ENCODE measurements at regions not wholly inside any gene's neighbourhood (a gene's known extent, or its start where the extent isn't known, plus 50 kb on each side); places are given as distances from the start of the nearest gene placed in this dataset.
"Not testable (repeated sequence)": the region's sequence is repeated elsewhere in the genome, so short reads cannot be mapped to it uniquely, and the experiment has no call there.

DNA sequence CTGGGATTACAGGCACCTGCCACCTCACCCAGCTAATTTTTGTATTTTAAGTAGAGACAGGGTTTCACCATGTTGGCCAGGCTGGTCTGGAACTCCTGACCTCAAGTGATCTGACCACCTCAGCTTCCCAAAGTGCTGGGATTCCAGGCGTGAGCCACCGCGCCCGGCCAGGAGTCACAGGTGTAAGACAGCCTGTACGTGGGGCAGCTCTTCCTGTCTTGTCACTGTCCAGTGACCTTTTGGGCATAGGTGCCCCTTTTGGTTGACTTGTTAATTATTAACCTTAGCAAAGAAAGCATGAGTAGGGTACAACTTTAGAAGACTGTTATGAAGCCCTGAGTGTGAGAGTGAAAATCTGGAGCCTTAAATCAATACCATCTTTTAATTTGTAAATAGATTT lies 703.7 kb upstream of the SOX11 start:
- not testable (repeated sequence) for DNase-seq (ENCODE audit: low spot score)

GRCh38 chr2:4992226-4992625 lies 700.0 kb upstream of the SOX11 start:
- no peak for DNase-seq (ENCODE audit: low spot score)

- no peak for DNase-seq (ENCODE audit: low spot score)
Measured at GRCh38 chr2:4995466-4995865, 696.7 kb upstream of the SOX11 start.

GRCh38 chr2:5007596-5007995 lies 684.6 kb upstream of the SOX11 start:
- DNase-seq (ENCODE audit: low spot score) = no peak

DNA sequence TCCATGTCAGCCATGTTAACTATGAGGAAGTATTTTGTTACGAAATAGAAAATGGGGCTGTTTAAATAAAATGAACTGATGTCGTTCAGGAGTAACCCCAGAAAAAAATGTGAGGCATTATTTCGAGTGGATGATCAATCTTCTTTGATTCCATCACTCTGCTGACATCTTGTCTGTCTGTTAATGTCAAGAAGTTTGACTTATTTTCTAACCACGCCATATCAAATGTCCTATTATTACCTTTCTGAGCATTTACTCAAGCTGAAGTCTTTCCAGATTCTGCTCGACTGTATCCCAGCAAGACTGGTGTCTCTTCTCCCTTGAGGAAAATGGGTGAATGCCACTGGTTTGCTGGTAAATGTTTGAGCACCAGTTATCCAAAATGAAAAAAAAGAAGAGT lies 672.9 kb upstream of the SOX11 start:
- no peak for DNase-seq (ENCODE audit: low spot score)

- DNase-seq (ENCODE audit: low spot score) = no peak
Measured at GRCh38 chr2:5020116-5020875, 671.9 kb upstream of the SOX11 start.

DNA sequence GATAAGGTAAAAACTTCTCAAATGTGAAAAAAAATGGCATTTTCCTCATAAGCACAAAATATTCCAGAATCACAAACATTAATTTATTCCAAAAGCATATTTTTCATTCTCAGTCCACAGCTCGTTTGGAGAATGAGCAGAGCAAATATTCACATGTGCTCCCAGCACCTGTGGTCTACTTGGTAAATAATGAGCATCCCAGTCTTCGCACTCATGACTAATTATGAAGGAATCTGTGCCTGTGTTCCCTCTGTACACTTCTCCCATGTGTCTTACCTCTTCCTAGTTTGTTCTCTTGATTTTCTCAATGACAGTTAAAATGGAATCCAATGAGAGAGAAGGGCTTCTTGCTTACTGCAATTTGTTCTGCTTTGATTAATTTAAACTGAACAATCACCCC lies 671.0 kb upstream of the SOX11 start:
- DNase-seq (ENCODE audit: low spot score) = no peak

- no peak for DNase-seq (ENCODE audit: low spot score)
Measured at GRCh38 chr2:5022061-5022460, 670.1 kb upstream of the SOX11 start.

DNA sequence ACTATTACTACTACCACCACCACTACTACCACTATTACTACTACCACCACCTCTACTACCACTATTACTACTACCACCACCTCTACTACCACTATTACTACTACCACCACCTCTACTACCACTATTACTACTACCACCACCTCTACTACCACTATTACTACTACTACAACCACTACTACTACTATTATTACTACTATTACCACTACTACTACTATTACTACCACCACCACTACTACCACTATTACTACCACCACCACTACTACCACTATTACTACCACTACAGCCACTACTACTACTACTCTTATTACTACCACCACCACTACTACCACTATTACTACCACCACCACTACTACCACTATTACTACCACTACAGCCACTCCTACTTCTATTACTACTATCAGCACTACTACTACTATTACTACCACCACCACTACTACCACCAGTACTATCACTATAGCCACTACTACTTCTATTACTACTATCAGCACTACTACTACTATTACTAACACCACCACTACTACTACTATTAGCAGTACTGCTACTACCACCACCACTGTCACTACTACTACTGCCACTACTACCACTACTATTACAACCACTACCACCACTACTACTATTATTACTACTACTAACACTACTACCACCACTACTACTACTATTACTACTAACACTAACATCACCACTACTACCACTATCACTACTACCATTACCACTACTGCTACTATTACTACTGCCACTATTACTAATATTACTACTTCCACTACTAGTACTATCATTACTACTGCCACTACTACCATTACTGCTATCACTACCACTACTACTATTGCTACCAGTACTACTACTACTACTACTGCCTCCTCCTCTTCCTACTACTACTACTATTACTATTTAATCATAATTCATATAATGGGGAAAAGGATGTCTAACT lies 669.2 kb upstream of the SOX11 start:
- DNase-seq (ENCODE audit: low spot score) = not testable (repeated sequence)

DNA sequence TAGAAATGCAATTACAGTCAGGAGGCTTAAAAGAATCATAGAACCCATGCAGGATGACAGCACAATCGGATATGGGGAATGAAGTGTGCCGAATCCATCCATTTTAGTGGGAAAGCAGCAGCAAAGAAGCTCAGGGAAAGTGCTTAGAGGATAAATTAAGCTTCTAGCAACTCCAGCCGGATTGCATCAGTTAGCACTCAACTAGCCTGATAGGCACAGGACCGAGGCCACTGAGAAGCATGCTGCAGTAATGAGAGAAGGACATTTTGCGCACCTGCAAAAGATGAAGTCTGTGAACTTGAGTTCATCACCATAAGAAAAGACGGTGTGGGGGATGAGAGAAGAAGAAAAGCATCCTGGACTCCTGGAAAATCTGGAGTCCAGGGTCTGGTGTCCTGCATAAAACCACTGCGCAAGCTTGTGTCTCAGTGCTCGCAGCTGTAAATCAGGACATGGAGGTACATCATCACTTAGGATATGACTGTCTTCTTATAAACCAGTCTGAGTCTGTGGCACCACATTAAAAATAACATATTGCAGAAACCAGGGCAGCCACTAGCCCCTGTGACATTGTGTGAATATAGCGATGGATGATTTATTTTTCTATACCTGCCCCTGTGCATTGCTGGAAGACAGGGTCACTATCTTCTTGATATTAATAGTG lies 665.5 kb upstream of the SOX11 start:
- DNase-seq (ENCODE audit: low spot score) = no peak

GRCh38 chr2:5035057-5035488 lies 657.1 kb upstream of the SOX11 start:
- DNase-seq (ENCODE audit: low spot score) = no peak

DNA sequence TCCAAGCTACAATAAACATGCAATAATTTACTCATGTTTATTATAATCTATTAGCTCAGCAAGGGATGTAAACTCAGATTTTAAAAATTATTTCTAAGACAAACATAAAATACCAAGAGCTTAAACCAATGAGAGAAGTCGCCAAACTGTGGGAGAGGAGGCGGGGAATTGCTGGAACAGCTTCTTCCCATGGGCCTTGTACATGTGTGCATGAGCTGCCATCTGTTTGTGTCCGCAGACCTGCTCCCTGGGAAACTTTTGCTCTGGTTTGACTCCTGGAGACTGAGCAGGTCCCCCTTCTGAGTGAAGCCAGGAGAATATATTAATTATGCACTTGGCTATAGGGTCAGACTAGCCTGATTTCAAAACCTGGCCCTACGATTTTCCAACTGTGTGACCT lies 655.9 kb upstream of the SOX11 start:
- DNase-seq (ENCODE audit: low spot score) = no peak

DNA sequence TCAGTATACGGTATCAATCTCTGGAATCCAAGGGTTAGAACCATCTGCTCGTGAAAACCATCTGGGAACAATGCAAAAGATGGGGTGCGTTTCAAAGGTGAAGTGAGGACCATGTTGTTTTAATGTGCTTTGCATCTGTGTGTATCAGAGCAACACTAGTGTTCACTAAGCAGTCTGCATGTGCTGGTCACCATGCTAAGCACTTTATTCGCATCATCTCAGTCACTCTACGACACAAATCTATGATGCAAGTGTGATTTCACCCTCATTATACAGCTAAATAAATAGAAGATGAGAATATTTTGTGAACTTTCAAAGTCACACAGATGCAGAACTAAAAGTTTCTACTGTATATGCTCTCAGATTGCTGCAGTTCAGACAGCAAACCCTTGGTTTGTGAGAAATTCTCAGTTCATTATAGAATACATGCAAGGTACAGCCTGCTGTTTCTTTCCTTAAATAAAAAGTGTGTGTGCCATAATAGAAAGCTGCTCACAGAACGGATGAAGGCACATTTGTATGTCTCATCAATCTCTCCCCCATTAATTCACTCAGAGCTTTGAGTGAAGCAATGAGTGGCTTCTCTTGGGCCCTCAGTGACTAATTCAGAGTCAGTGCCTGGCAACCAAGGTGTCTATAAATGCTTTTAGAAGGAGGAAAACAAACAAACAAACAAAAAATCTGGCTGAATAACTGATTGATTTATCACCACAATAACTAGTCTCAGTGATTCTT lies 652.8 kb upstream of the SOX11 start:
- no peak for DNase-seq (ENCODE audit: low spot score)

DNA sequence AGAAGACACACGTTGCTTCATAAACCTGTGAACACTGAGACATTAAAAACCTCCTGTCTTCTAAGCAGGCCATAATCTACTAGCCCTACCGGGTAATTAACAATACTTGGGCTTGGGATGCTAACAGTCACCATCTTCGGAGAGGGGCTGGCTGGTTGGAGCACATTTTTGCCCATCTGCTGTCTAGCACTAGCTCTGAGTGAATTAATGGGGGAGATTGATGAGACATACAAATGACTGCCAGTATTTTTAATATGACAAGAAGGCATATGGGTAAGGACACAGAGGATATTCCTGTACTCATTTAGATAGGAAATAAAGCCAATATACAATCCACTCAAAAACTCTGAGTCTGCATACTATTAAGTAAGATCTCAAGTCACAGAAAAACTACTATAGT lies 651.6 kb upstream of the SOX11 start:
- DNase-seq (ENCODE audit: low spot score) = no peak

GRCh38 chr2:5041501-5041900 lies 650.7 kb upstream of the SOX11 start:
- no peak for DNase-seq (ENCODE audit: low spot score)

DNA sequence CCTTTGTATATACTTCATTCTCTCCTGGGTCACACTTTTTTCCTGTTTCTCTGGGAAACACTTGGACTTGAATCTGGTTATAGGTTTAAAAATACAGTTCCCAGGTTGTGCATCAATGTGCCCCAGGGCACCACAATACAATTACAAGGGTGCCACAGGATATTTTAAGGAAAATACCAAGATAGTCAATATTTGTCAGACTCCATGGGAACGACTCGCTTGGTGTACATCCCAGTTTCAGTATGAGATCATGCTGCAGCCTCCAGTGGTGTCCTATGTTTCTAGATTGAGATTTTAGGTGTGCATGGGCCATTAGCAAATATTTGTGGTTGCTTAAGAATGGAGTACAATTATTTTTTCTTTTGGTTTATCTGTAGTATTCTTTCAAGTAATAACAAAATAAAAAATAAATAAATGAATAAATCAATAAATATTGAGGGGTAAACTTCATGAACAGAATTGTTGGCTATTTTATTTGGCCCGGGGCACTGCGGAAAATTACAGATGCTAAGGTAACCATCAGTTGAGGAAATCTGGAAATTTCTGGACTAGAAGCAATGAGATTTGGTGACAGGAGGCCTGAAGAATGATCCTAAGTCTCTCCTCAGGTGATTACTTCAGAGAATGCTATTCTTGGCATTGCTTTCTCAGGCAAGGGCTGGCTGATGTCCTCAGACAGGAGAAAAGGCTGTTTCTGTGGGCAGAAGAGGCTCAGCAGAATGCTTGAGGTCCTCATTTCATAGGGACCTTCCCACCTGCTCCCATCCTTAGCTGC lies 649.3 kb upstream of the SOX11 start:
- DNase-seq (ENCODE audit: low spot score) = no peak

- no peak for DNase-seq (ENCODE audit: low spot score)
Measured at GRCh38 chr2:5051300-5051699, 640.9 kb upstream of the SOX11 start.

- DNase-seq (ENCODE audit: low spot score) = no peak
Measured at GRCh38 chr2:5052905-5053304, 639.3 kb upstream of the SOX11 start.

DNA sequence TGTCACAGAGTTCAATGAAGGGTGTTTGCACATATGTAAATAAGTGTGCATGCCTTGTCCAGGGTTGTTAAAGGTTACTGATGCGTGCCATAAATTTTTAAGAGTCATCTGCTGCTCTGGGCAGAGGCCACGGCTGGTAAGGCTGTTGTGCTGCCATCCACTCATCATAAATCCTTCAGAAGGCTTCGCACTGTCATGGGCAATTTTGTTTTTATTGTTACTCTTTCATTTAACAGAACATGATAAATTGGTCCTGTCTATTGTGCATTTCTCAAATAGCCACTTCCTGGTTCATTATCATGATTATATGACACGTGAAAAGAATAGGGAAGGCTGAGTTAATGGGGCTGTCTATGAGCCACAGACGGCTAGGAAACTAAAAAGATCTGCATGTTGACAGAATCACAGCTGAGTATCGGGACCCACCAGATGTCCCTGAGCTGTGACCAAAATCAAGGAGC lies 634.3 kb upstream of the SOX11 start:
- DNase-seq (ENCODE audit: low spot score) = no peak

GRCh38 chr2:5060956-5061355 lies 631.2 kb upstream of the SOX11 start:
- no peak for DNase-seq (ENCODE audit: low spot score)

DNA sequence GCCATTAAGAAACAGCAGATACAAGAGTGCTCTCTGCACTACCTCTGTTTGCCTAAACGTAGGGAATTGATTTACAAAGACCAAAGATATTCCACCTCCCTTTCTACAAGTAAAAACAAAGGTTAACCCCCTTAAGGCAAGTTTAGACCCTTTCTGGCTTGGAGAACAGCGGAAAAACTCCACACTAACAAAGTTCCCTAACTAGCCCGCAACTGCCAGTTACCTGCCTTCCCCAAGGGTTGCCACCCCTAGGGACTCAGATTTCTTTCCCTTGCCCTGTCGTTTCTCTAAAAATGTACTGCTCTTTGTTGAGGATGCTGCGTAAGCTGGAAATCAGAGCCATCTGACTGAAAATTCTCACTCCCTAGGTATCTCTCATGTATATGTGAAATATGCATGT lies 627.5 kb upstream of the SOX11 start:
- no peak for DNase-seq (ENCODE audit: low spot score)

Data from HuH-7.5 (cell line).